SKM-1 (cell line): ENCODE measurements at regions not wholly inside any gene's neighbourhood (a gene's known extent, or its start where the extent isn't known, plus 50 kb on each side); places are given as distances from the start of the nearest gene placed in this dataset.

Experiments
- DNase-seq: peaks from one replicate; lab custom pipeline; 2025; ENCODE audit not compliant: unreplicated experiment; lab: John Stamatoyannopoulos, UW

DNA sequence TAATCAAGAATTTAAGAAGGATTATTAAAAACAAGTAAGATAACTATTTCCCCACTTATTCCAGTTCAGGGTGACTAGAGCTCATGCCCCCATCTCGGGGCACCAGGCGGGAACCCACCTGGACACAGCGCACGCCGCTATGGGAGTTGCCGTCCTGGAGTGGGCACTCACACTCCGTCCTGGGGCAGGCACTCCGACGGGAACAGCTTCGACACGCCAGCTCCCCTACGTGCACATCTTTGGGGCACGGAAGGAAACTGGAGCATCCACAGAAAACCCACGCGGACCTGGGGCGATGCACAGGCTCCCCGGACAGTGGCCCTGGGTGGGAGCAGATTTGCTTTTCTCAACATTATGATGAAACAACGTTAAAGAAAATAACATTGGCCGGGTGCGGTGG lies 52.0 kb upstream of the GATA5 start:
- DNase-seq, result no peak

DNA sequence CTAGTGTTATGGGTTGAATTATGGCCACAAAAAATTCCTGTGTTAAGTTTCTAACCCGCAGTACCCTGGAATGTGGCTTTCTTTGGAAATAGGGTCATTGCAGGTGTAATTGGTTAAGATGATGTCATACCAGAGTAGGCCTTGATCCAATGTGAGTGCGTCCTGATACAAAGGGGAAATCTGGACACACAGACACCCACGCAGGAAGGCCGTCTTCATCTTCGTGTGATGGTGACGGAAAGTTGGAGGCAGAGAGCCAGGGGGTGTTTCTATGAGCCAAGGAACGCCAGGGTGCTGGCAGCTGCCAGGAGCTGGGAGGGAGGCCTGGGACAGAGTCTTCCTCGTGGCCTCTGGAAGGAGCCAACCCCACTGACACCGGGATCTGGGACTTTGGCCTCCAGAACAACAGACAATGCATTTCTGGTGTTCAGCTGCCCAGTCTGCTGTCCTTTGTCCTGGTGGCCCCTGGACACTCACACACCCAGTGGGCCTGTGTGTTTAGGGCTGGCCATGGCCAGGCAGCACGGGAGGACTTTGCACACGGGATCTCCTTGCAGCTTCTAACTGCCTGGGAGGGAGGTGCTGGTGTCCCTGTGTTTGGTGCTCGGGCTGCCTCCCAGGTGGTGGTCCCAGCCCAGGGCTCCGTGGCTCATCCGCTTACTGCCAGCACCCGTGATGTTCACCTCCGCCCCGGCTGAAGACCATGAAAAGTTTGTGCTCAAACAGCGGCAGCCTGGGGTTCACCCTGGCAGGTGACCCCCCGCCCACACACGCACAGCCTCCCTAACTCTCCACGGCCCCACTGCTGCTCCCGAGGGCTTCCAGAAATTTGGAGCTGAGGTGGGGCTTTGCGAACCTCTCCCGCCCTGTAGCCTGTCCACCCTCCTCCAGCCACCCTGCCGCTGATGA lies 53.4 kb upstream of the GATA5 start:
- no peak for DNase-seq

DNA sequence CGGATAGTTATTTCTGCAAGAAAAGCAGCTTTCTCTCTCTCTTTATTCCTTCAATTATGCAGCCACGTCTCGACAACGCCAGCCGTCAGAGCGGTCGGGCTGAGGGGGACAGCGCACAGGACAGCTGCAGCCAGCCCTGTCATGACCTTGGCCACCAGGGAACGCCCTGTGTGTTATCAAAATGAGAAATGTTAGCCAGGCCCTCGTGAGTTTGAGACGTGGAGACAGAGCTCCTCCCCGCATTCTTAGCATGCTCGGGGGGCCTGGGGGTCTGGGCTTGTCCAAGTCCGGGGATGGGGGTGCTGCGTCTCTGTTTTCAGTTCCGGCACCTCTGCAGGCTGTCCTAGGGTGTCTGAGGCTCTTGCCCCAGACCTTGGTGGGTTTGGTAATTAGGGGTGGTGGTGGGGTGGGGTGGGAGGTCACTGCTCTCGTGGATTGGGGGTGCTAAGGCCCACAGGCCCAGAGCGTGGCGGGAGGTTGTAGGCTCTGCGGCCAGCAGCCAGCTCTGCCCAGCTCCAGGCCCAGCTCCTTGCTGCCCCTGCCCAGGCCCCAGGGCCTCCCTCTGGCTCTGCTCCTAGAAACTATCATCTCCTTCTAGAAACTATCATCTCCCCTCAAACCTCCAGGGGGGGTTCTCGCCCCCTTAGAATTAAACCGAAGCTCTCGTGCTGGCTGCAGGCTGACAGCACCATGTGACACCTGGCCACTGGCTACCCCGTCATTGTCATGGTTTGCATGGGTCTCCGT lies 54.3 kb upstream of the GATA5 start:
- no peak for DNase-seq

DNA sequence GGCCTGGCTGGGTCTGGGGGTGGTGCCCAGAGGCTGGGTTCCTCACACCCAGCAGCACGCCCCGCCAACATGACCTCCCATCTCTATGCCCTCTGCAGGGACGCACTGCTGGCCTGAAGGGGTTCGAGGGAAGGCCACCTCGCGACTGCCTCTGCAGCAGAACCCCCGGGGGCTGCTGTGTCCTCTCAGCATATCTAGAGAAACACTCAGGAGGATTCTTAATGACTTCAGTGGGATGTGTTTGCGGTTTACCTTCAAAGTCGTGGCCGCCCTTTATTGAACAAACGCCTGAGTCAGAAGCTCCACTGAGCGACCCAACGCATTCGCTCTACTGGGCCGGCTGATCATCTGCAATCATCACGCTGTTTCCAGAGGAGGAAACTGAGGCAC lies 54.8 kb upstream of the GATA5 start:
- DNase-seq, result no peak

DNA sequence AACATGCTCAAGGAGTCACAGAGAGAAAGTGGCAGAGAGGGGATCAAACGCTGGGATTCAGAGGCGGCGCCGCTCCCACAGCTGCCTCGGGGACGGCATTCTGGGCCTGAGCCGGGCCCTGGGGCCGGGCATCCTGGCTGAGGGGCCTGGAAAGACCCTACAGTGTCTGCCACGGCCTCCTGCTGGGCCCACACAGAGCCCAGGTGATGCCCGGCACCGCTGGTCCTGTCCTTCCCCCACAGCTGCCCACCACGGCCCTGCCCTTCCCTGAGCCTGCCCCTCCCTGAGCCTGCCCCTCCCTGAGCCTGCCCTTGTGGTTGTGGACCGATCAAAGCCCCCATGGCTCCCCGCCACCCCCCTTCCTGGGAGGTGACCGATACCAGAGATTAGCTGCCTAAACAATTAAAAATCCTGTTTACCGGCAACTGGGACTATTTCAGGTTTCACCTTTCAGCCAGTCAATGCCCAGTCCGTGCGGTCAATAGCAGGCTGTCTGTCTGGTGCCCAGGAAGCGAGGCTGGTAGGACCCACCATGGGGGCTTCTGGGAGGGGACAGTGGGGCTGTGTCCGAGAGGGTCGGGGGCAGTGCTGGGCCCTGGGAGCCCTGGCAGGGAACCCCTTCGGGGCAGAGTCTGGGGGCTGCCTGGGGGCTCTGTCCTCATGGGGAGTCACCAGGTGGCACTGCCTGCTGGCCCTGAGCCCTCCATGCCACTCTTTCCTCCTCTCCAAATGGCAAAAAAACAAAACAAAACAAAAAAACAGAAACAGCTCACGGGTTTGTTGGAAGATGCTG lies 55.4 kb upstream of the GATA5 start:
- no peak for DNase-seq

DNA sequence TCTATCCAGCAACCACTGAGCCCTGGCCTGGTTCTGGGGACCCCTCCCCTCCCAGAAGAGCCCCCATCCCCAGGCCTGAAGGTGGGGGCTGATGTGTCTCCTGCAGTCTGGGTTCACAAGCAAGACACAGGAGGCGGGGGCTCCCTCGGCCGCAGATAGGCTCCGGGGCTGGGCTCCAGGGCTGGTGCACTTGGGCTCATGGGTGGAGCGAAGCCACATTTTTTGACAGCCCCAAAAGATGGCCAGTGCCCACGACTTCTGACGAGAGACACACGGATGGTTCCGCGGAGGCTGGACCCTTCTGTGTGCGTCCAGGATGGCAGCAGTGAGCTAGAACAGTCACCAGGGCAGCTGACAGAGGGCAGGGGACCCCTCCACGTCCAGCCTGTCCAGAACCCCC lies 57.1 kb upstream of the GATA5 start:
- no peak for DNase-seq

DNA sequence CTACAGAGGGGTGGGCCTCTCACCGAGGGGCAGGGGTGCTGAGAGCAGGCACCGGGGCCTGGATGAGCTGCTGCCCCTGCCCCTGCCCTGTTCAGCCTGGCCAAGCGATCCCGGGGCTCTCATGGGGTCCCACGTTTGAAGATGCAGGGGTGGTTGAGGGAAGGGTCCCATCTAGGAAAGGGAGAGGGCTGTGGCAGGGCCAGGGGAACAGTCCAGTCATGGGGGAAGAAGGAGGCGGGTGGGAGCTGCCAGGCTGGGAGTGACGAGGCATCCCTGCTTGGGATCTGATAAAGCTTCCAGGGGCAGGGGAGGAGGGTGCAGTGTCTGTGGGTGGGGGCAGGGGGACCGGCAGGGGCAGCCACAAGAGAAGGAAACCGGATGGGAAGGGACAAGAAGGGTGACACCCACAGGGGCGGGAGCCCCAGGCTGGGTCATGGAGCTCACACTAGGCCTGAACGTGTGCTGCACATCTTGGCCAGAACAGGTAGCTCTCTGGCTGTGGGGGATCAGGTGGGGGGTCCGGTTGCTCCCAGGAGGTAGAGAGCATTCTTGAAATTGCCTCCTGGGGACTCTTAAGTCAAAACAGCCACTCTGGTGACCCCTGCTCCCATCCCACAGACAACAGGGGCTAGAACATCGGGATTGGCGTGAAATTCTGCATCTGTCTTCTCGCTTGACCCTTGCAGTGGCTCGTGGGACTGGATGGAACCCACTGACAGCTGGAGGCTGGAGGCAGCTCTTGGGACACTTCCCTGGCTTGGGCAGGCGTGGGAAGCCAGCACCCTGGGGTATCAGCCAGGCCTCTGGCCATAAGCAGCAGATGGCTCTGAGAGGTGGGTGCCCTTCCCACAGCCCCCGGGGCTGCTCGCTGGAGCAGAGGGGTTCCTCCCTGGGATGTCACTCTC lies 58.0 kb upstream of the GATA5 start:
- no peak for DNase-seq

DNA sequence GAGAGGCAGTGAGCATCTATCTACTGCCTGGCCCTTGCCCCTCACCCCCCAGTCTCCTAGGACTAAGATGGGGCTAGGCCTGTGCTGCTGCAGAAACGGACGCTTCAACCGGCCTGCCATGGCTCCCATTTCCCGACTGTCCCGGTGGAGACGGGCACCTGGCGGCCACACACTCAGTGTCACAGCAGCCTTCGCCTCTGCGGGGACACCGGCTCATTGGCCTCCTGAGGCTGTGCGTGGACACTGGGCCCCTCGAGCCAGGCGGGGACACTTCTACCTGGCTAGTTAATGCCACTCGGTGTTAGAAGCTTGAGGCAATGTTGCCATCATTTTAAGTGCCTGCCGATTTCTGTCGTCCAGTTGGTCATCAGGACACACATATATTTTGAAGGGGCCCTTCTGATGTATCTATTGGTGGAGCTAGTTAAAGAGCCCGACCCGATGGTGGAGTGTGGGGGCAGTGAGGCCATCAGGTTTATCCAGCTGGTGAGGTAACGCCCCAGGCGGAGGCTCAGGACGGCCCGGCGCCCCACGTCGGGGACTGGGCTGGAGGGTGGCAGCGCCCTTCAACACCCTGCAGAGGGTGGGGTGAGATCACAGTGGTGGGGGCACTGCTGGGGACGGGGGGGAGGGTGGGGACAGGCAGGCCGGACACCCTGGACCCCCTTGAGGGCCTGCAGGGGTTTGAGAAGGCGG lies 58.9 kb upstream of the GATA5 start:
- DNase-seq, result no peak

DNA sequence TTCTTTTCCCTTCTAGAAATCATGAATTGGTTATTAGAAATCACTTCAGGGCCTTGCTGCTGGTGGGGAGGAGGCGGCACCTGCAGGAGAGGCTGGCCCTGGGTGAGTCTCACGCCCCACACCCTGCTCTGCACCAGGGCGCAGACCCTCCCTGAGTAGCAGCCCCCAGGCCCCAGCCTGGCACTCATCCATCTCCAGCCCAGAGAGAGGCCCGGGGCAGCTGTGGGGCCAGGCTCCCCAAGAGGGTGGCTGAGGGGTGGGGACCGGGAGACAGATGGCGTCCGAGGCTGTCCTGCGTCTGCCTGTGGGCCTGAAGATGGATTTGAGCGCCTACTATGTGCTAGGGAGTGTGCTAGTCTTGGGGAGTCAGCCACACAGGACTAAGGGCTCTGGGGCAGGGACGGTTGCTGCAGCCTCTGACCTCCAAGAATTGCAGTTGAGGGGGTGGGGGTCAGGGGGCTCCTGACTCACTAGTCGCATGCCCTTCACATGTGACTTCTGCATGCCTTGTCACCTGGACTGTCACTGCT lies 59.6 kb upstream of the GATA5 start:
- no peak for DNase-seq

DNA sequence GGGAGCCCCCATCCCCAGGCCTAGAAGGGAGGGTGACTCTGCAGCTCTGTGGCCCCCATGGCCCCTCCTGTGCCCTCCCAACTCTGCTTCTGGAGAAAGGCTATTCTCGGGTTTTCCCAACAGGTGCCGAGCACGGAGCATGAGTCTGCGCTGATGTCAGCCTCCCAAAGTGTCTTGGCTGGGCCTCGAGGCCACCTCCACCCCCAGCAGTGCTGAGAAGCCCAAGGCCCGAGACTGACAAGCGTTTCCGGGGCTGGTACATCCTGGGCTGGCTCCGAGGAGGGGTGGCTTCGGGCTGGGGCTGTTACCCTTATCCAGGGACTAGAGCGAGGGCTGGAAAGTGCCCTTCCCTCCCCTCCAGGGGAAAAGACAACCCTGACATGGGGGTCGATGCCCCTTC lies 60.2 kb upstream of the GATA5 start:
- no peak for DNase-seq

DNA sequence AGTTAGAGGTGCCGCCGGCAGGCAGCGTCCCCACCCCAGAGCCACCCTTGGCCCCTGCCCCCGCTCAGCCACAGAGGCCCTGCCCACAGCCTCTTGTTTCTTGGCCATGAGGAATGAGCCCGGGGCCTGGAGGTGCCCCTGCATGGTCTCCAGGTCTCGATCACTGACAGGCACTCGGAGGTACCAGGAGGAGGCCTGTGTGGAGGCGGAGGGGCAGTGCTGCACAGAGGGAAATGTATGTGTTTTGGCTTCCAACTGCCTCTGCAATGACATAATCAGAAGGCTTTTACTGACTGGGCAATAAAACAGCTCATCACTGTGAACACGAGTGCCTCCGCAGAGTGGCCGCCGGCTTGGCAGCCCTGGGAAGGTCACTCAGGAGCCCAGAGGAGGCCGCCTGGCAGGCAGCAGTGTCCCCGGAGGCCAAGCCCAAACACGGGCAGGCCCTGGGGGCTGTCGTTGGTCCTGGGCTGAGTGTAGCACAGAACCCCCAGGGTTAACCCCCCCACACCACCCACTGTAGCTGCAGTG lies 61.1 kb upstream of the GATA5 start:
- no peak for DNase-seq

DNA sequence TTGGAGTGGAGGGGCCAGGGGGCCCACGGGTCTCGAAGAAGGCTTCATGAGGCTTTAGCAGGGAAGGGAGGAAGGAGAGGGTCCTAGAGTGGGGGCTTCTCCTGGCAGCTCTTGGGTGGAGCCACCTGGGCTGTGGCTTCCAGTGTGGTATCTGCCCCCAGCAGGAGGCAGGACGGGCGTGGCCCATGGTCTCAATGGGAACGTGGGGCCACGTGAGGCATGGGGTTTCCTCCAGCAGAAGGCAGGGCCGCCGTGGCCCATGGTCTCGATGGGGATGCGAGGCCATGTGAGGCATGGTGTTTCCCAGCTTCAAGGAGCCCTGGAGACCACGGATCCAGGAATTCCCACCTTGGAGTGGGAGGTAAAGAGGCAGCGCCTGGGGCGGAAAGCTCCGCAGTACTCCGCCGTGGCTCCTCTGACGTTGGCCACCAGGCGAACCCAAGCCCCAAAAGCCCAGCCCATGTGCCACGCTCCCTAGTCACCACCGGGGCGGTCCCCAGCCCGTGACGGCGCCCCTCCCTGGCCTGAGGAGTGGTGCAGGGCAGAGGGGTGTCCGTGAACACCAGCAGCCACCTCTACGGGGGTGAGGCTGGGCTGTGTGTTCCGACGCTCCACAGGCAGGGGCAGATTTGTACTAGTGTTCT lies 62.0 kb upstream of the GATA5 start:
- DNase-seq, result no peak

DNA sequence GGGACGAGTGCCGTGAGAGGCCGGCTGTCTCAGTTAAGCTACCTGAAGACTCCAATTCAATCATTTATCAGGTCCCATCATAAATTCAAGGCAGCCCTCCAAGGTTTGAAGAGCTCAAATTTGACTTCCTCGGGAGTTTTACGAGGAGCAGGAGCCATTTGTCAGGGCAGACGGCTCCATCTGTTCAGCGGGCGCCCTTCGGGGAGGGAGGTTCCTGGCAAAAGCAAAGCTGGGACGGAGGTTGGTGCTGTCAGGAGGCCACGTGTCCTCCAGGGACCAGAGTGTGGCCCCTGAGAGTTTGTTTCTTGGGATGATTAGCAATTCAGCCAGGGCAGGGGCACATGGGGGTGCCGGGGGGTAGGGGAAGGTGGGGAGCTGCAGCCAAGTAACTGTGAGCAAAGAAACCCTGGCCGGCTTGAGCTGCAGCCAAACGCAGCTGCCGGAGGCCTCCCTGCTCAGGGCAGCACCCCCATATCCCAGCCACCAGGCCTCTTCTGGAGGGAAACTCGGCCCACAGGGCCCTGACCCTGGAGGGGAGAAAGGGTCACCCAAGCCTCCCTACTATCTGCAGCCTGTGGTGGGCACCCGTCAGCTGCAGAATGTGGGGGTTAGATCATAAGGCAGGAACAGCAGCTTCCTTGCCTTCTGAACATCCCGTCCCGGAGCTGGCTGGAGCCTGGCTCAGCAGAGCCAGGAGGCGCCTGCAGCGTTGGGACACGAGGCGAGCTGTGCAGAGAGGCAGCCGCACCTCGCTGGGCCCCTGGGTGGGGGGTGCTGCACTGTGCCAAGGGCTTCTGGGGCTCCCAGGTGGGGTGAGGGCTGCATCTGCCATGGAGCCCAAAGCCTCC lies 63.6 kb upstream of the GATA5 start:
- no peak for DNase-seq

DNA sequence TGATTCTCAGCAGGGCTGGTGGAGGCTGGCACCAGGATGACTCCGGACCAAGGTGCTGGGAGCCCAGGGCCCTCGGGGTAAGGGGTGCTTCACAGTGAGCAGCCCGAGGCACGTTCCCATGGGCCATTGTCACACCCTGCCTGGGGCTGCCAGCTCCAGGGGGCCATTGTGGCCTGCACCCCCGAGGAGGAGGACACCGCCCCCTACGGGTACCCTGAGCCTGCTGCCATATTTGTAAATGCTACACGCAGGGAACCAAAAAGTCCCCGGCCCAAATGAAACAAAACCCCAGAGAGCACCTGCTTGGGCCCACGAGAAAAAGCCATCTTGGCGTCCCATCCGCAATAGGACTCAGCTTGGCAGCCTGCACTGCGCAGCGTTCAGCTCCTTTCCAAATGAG lies 64.7 kb upstream of the GATA5 start:
- no peak for DNase-seq

DNA sequence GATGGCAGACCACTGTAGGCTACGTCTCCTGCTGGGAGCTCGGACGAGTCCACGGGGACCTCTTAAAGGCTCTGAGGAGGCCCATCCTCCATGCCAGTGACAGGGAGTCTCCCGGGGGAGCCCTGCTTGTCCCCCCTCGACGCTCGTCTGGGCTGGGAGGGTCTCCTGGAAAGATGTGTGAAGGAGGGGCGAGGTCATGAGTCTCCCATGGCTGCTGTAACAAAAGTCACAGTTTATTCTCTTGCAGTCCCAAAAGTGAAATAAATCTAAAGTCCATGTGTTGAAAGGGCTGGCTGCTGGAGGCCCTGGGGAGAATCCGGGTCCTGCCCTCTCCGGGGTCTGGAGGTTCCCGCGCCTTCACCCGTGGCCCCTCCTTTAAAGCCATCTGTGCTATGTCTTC lies 67.1 kb upstream of the GATA5 start:
- DNase-seq, result no peak

DNA sequence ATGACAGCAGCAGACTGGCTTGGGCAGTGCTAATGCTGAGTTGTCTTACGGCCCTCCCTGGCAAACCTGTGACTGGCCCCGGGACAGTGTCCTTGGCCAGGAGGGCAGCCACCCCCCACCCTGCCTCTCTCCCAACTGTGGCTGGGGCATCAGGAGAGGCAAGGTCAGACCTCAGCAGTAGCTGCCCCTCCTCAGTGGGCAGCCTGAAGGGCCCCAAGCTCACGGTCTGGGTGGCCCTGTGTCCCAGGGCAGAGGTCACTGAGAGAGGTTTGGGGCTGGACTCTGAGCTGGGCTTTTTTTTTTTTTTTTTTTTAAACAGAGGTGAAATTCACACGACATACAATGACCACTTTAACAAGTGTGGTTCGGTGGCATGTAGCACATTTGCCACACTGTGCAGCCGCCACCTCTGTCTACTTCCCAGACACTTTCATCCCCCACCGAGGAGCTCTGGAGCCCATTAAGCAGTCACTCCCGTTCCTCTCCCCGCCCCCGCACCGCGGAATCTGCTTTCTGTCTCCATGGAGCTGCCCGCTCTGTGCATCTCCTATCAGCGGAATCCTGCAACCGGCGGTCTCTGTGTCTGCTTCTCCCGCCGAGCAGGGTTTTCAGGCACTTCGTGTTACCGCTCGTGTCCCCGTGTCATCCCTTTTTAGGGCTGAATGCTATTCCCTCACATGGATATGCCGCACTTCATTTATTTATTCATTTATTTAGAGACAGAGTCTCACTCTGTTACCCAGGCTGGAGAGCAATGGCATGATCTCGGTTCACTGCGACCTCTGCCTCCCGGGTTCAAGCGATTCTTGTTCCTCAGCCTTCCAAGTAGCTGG lies 67.9 kb upstream of the GATA5 start:
- no peak for DNase-seq

DNA sequence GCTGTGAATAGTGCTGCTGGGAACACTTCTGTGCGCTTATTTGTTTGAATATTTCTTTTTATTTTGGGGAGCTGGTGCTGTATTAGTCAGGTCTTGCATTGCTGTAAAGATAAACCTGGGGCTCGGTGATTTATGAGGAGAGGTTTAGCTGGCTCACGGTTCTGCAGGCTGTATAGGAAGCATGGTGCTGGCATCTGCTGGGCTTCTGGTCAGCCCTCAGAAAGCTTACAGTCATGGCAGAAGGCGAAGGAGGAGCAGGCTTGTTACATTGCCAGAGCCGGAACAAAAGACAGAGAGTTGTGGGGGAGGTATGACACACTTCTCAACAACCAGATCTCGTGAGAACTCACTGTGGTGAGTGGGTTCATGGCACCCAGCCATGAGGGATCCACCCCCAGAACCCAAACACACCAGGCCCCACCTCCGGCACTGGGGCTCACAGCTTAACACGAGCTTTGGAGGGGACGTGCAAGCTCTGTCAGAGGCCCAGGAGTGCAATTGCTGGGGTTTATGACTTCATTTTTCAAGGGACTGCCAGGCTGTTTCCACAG lies 68.8 kb upstream of the GATA5 start:
- DNase-seq, result no peak
